CD14-positive monocyte (primary cell): ENCODE measurements at regions not wholly inside any gene's neighbourhood (a gene's known extent, or its start where the extent isn't known, plus 50 kb on each side); places are given as distances from the start of the nearest gene placed in this dataset.

Source experiments
- DNase-seq, 3 donors: peaks; one replicate each; pipeline ENCODE4 v3.0.0-alpha.2; 2011 to 2022
- H2AFZ ChIP-seq: 2 replicates; pipeline ENCODE4 v1.6.0; 2012; ENCODE audit warnings: mild to moderate bottlenecking, low read depth, low read length, inconsistent platforms; ENCODE audit not compliant: insufficient read depth, poor library complexity, severe bottlenecking
- H3K27ac ChIP-seq, 2 donors: 1 replicate in 1 of 2; 2 replicates in 1 of 2; pipeline ENCODE4 v1.5.1; 2012 to 2013; ENCODE audit warnings: low read length in 2 of 2, control low read depth in 1 of 2, inconsistent platforms in 1 of 2, low read depth in 1 of 2, mild to moderate bottlenecking in 1 of 2
- H3K27me3 ChIP-seq, 2 donors: one replicate each; pipeline versions ENCODE4 v1.6.0 to v1.6.1; 2011 to 2013; ENCODE audit warnings: low read length in 2 of 2; ENCODE audit not compliant: control insufficient read depth in 2 of 2, insufficient read depth in 2 of 2
- H3K36me3 ChIP-seq, 2 donors: replicated peaks in 1 of 2; 1 replicate in 1 of 2; 2 replicates in 1 of 2; pipeline versions ENCODE4 v1.5.1 to v1.6.1; 2012 to 2013; ENCODE audit warnings: low read length in 2 of 2, control low read depth in 1 of 2, inconsistent platforms in 1 of 2, mild to moderate bottlenecking in 1 of 2; ENCODE audit not compliant: insufficient read depth in 2 of 2, control insufficient read depth in 1 of 2
- H3K4me1 ChIP-seq, 2 donors: 1 replicate in 1 of 2; 2 replicates in 1 of 2; pipeline versions ENCODE4 v1.5.1 to v1.6.1; 2012 to 2013; ENCODE audit warnings: low read length in 2 of 2, control low read depth in 1 of 2, inconsistent platforms in 1 of 2, mild to moderate bottlenecking in 1 of 2, moderate library complexity in 1 of 2; ENCODE audit not compliant: insufficient read depth in 2 of 2, control insufficient read depth in 1 of 2
- H3K4me2 ChIP-seq: replicated peaks from 2 replicates; pipeline ENCODE3; 2012; ENCODE audit warnings: low read length, moderate library complexity, mild to moderate bottlenecking; ENCODE audit not compliant: poor library complexity, severe bottlenecking; ENCODE audit errors: extremely low read depth
- H3K4me3 ChIP-seq, 3 experiments: fragments of 200-600 bp in 1 of 3; sonication (generic) in 1 of 3; replicated peaks in 1 of 3; 1 replicate in 2 of 3; 2 replicates in 1 of 3; pipeline ENCODE4 v1.5.1; 2011 to 2013; ENCODE audit warnings: low read length in 3 of 3, mild to moderate bottlenecking in 3 of 3, control low read depth in 2 of 3, low read depth in 2 of 3, inconsistent platforms in 1 of 3, moderate library complexity in 1 of 3
- H3K79me2 ChIP-seq: 2 replicates; pipeline ENCODE4 v1.6.0; 2012; ENCODE audit warnings: mild to moderate bottlenecking, control low read depth, inconsistent platforms, low read length, moderate library complexity; ENCODE audit not compliant: insufficient read depth
- H3K9ac ChIP-seq: 2 replicates; pipeline ENCODE4 v1.6.0; 2017; ENCODE audit warnings: low read length, mild to moderate bottlenecking; ENCODE audit not compliant: insufficient read depth, poor library complexity, severe bottlenecking
- H3K9me3 ChIP-seq, 2 donors: replicated peaks in 1 of 2; 1 replicate in 1 of 2; 2 replicates in 1 of 2; pipeline versions ENCODE4 v1.5.1 to v1.6.1; 2012 to 2013; ENCODE audit warnings: low read length in 2 of 2, control low read depth in 1 of 2; ENCODE audit not compliant: control insufficient read depth in 1 of 2, insufficient read depth in 1 of 2
- H4K20me1 ChIP-seq: 2 replicates; pipeline ENCODE4 v1.6.0; 2012; ENCODE audit warnings: mild to moderate bottlenecking, low read length, control low read depth, moderate library complexity; ENCODE audit not compliant: insufficient read depth
- H3K27ac Mint-ChIP-seq, 7 donors: one replicate each; pipeline ENCODE4 v1.8.0; 2020; ENCODE audit warnings: mild to moderate bottlenecking in 7 of 7, mixed read lengths in 7 of 7, moderate library complexity in 6 of 7, inconsistent platforms in 2 of 7
- H3K27me3 Mint-ChIP-seq, 3 donors: one replicate each; pipeline ENCODE4 v1.8.0; 2021 to 2022; ENCODE audit warnings: low read depth in 3 of 3, mild to moderate bottlenecking in 3 of 3, mixed read lengths in 3 of 3, moderate library complexity in 3 of 3, inconsistent platforms in 1 of 3
- H3K36me3 Mint-ChIP-seq, 2 donors: one replicate each; pipeline ENCODE4 v1.8.0; 2020; ENCODE audit warnings: mixed read lengths in 2 of 2, inconsistent platforms in 1 of 2, mild to moderate bottlenecking in 1 of 2
- H3K4me1 Mint-ChIP-seq: one replicate; pipeline ENCODE4 v1.8.0; 2020; ENCODE audit warnings: mild to moderate bottlenecking, mixed read lengths
- H3K4me3 Mint-ChIP-seq, 2 donors: one replicate each; pipeline ENCODE4 v1.8.0; 2020; ENCODE audit warnings: mild to moderate bottlenecking in 2 of 2, mixed read lengths in 2 of 2, moderate library complexity in 1 of 2
- H3K9me3 Mint-ChIP-seq, 7 donors: one replicate each; pipeline ENCODE4 v1.8.0; 2020 to 2022; ENCODE audit warnings: mixed read lengths in 7 of 7, mild to moderate bottlenecking in 6 of 7, moderate library complexity in 6 of 7, inconsistent platforms in 2 of 7
- WGBS: methylation state at CpG from one replicate; pipeline ENCODE4 v1.1.5; 2013; ENCODE audit warnings: missing lambda C conversion rate; ENCODE audit not compliant: insufficient coverage; 5-methylcytosine and 5-hydroxymethylcytosine counted together
- intact Hi-C, 2 donors: fragments of 100-400 bp; cut with micrococcal nuclease; formaldehyde crosslinking; loops; one replicate each; pipeline versions ENCODE4 v1.15.0 to v1.15.1; 2023
- TF ChIP-seq, protein P1 (sequence below): fragments of 200-600 bp; IDR thresholded peaks from one replicate; pipeline ENCODE4 v1.8.0; 2022; ENCODE audit warnings: antibody characterized with exemption, mild to moderate bottlenecking

DNA sequence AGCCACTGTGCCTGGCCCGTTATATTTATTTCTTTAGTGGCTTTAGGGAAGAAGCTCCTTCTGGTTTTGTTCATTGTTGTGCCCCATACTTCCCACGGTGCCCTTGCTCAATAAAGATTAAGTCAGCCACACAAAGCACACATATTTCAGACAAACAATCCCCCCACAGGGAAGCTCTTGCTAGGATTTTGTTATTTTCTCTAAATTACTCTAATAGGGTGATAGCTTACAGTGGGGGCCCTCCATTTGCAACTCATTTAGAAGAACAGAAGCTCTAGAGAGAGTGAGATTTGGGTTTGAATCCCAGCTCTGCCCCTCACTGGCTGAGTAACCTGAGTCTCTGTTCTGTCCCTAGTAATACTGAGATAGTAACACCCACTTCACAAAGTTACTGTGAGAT is 499.9 kb downstream of the GRIN2A start:
- Histone ChIP-seq H2AFZ (no peak overlapping the region), H3K79me2 (no peaks in the 10 kb centered on the region), H3K4me3 (no peak overlapping the region), H3K9ac (no peak overlapping the region), H3K36me3 (no peaks in the 10 kb centered on the region), H3K27ac (no peak overlapping the region), H3K27me3 (no peaks in the 10 kb centered on the region), H3K4me2 (no peak overlapping the region), H4K20me1 (no peaks in the 10 kb centered on the region), H3K9me3 (peaks cover 0 to 3% of the 10 kb centered on the region in 2 donors), H3K4me1 (no peaks in the 10 kb centered on the region)
- no peak overlapping the region for H3K4me3 Mint-ChIP-seq
- no peaks in the 10 kb centered on the region for H3K36me3 Mint-ChIP-seq
- H3K27ac Mint-ChIP-seq = no peak overlapping the region
- intact Hi-C loops = no loop called here
- H3K4me1 Mint-ChIP-seq = no peaks in the 10 kb centered on the region
- no CpG with 5 or more reads among the region's 2 CpGs for WGBS
- H3K9me3 Mint-ChIP-seq = peaks cover 0 to 6% (median 3%) of the 10 kb centered on the region in 7 donors
- peaks cover 0 to 3% (median 0%) of the 10 kb centered on the region in 3 donors for H3K27me3 Mint-ChIP-seq
- no peak for DNase-seq
- TF ChIP-seq, protein P1, sequence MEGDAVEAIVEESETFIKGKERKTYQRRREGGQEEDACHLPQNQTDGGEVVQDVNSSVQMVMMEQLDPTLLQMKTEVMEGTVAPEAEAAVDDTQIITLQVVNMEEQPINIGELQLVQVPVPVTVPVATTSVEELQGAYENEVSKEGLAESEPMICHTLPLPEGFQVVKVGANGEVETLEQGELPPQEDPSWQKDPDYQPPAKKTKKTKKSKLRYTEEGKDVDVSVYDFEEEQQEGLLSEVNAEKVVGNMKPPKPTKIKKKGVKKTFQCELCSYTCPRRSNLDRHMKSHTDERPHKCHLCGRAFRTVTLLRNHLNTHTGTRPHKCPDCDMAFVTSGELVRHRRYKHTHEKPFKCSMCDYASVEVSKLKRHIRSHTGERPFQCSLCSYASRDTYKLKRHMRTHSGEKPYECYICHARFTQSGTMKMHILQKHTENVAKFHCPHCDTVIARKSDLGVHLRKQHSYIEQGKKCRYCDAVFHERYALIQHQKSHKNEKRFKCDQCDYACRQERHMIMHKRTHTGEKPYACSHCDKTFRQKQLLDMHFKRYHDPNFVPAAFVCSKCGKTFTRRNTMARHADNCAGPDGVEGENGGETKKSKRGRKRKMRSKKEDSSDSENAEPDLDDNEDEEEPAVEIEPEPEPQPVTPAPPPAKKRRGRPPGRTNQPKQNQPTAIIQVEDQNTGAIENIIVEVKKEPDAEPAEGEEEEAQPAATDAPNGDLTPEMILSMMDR = no peak

DNA sequence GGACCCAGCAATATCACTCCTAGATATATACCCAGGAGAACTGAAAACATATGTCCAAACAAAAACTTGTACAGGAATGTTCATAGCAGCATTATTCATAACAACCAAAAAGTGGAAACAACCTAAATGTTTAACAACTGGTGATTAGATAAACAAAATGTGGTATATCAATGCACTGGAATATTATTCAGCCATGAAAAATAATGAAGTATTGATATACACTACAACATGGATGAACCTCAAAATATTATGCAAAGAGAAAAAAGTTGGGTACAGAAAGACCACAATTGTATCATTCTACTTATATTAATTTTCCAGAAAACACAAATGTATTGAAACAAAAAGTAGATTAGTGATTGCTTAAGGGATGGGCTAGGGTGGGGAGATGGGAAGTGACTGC is 498.6 kb downstream of the GRIN2A start:
- no peaks in the 10 kb centered on the region for H3K4me1 ChIP-seq
- no peaks in the 10 kb centered on the region for H3K27me3 ChIP-seq
- Mint-ChIP-seq H3K4me3 (no peak overlapping the region), H3K9me3 (peaks cover 0 to 6% (median 3%) of the 10 kb centered on the region in 7 donors), H3K4me1 (no peaks in the 10 kb centered on the region), H3K36me3 (no peaks in the 10 kb centered on the region), H3K27ac (no peak overlapping the region), H3K27me3 (peaks cover 0 to 3% (median 2%) of the 10 kb centered on the region in 3 donors)
- no peak overlapping the region for H3K4me2 ChIP-seq
- TF ChIP-seq, protein P1 = no peak
- H3K4me3 ChIP-seq = no peak overlapping the region
- DNase-seq = no peak
- H3K36me3 ChIP-seq = no peaks in the 10 kb centered on the region
- H3K27ac ChIP-seq = no peak overlapping the region
- H3K9me3 ChIP-seq = peaks cover 0 to 6% of the 10 kb centered on the region in 2 donors
- H3K79me2 ChIP-seq = no peaks in the 10 kb centered on the region
- H3K9ac ChIP-seq = no peak overlapping the region
- no peak overlapping the region for H2AFZ ChIP-seq
- intact Hi-C loops = no loop called here
- no peaks in the 10 kb centered on the region for H4K20me1 ChIP-seq
